Neural cell (in vitro differentiated cells): ENCODE measurements at regions not wholly inside any gene's neighbourhood (a gene's known extent, or its start where the extent isn't known, plus 50 kb on each side); places are given as distances from the start of the nearest gene placed in this dataset.

Experiments
- H2AFZ ChIP-seq: fragments of 200-600, 300-800 bp; sonication (generic), shearing (Covaris generic); 2 replicates; pipeline ENCODE4 v1.6.0; 2014; ENCODE audit warnings: low read depth, mild to moderate bottlenecking, antibody characterized with exemption, low read length, moderate library complexity
- H3F3A ChIP-seq: fragments of 200-600 bp; shearing (Covaris generic); 2 replicates; pipeline ENCODE4 v1.6.1; 2016; ENCODE audit warnings: mild to moderate bottlenecking, moderate library complexity, mixed read lengths, antibody characterized with exemption, low read length; ENCODE audit not compliant: insufficient read depth, poor library complexity, severe bottlenecking
- H3K27ac ChIP-seq: fragments of 200-600, 300-800 bp; sonication (generic), shearing (Covaris generic); 2 replicates; pipeline ENCODE4 v1.5.1; 2014; ENCODE audit warnings: mild to moderate bottlenecking, low read length, moderate library complexity
- H3K27me3 ChIP-seq: fragments of 300-800, 200-600 bp; sonication (generic), shearing (Covaris generic); 2 replicates; pipeline ENCODE4 v1.6.0; 2014; ENCODE audit warnings: mild to moderate bottlenecking, low read depth, low read length, moderate library complexity; ENCODE audit not compliant: insufficient read depth
- H3K36me3 ChIP-seq: fragments of 300-800, 200-600 bp; sonication (generic), shearing (Covaris generic); 2 replicates; pipeline ENCODE4 v1.5.1; 2014; ENCODE audit warnings: mild to moderate bottlenecking, antibody characterized with exemption, low read length, moderate library complexity; ENCODE audit not compliant: insufficient read depth
- H3K4me2 ChIP-seq: fragments of 300-800, 200-600 bp; sonication (generic), shearing (Covaris generic); 2 replicates; pipeline ENCODE4 v1.6.0; 2014; ENCODE audit warnings: mild to moderate bottlenecking, low read length
- H3K4me3 ChIP-seq: fragments of 300-800, 200-600 bp; sonication (generic), shearing (Covaris generic); 2 replicates; pipeline ENCODE4 v1.5.1; 2014; ENCODE audit warnings: mild to moderate bottlenecking, low read length, moderate library complexity
- H3K79me2 ChIP-seq: fragments of 200-600 bp; shearing (Covaris generic); replicated peaks from 2 replicates; pipeline ENCODE4 v1.6.0; 2014; ENCODE audit warnings: mild to moderate bottlenecking, low read length, moderate library complexity; ENCODE audit not compliant: insufficient read depth
- H3K9ac ChIP-seq: fragments of 300-800, 200-600 bp; sonication (generic), shearing (Covaris generic); 2 replicates; pipeline ENCODE4 v1.6.1; 2016; ENCODE audit warnings: mild to moderate bottlenecking, low read length, mixed read lengths
- H3K9me2 ChIP-seq: fragments of 200-600 bp; shearing (Covaris generic); 2 replicates; pipeline ENCODE4 v1.6.1; 2016; ENCODE audit warnings: mild to moderate bottlenecking, low read length, mixed read lengths; ENCODE audit not compliant: insufficient read depth
- H3K9me3 ChIP-seq: fragments of 200-600, 300-800 bp; sonication (generic), shearing (Covaris generic); 2 replicates; pipeline ENCODE4 v1.6.1; 2016; ENCODE audit warnings: mild to moderate bottlenecking, mixed run types, low read length, moderate library complexity, mixed read lengths
- H4K20me1 ChIP-seq: fragments of 200-600 bp; shearing (Covaris generic); 2 replicates; pipeline ENCODE4 v1.6.1; 2016; ENCODE audit warnings: mild to moderate bottlenecking, mixed run types; ENCODE audit not compliant: insufficient read depth
- EP300 ChIP-seq: fragments of 450-650 bp; conservative IDR thresholded peaks from 2 replicates; pipeline ENCODE4 v1.6.1; 2014; ENCODE audit warnings: antibody characterized with exemption, mild to moderate bottlenecking, moderate library complexity; ENCODE audit not compliant: poor library complexity, severe bottlenecking
- EZH2 ChIP-seq: fragments of 200-600, 300-800 bp; shearing (Covaris generic), sonication (generic); IDR thresholded peaks from 2 replicates; pipeline ENCODE4 v1.6.1; 2014; ENCODE audit warnings: antibody characterized with exemption, low read length, borderline replicate concordance, mild to moderate bottlenecking; ENCODE audit not compliant: insufficient read depth, poor library complexity, severe bottlenecking
- MXI1 ChIP-seq: fragments of 450-650 bp; conservative IDR thresholded peaks from 2 replicates; pipeline ENCODE4 v1.6.1; 2014; ENCODE audit warnings: antibody characterized with exemption, mild to moderate bottlenecking; ENCODE audit not compliant: poor library complexity, severe bottlenecking
- POLR2AphosphoS5 ChIP-seq: IDR thresholded peaks from 2 replicates; pipeline ENCODE4 v1.6.1; 2012
- RAD21 ChIP-seq: fragments of 450-650 bp; conservative IDR thresholded peaks from 2 replicates; pipeline ENCODE4 v1.6.1; 2014; ENCODE audit warnings: antibody characterized with exemption, mild to moderate bottlenecking, moderate library complexity
- SMC3 ChIP-seq: fragments of 450-650 bp; conservative IDR thresholded peaks from 2 replicates; pipeline ENCODE4 v1.6.1; 2014; ENCODE audit warnings: antibody characterized with exemption, mild to moderate bottlenecking, moderate library complexity; ENCODE audit not compliant: poor library complexity
- TAF1 ChIP-seq: IDR thresholded peaks from 2 replicates; pipeline ENCODE4 v1.6.1; 2012; ENCODE audit warnings: low read depth
- TF ChIP-seq, protein P1 (sequence below): fragments of 450-650 bp; IDR thresholded peaks from 2 replicates; pipeline ENCODE4 v1.5.1; 2014; ENCODE audit warnings: antibody characterized with exemption, mild to moderate bottlenecking, moderate library complexity; ENCODE audit not compliant: poor library complexity, severe bottlenecking
- TF ChIP-seq, protein P2 (sequence below): IDR thresholded peaks from 2 replicates; pipeline ENCODE4 v1.6.1; 2012; ENCODE audit warnings: borderline replicate concordance

DNA sequence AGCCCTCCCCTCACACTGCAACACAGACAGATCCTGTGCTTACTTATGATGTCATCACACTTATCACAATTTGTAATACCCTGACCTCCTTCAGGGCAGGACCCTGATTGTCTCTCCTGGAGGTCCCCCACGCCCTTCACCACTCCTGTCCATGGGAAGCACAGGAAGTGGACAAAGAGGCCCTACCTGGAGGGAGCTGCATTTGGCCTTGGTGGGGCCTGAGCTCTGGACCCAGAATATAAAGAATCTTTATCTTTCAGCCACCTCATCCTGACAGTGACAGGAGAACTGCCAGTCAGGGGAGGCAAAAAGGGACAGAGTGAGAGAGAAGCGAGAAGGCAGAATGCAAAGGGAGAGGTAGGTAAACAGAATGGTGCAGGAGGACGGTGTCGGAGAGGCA, 303.4 kb upstream of the N4BP1 start:
- Histone ChIP-seq H3K4me3 (peak overlapping the region; percentile 40), H3K9me2 (no peaks in the 10 kb centered on the region), H3K36me3 (no peaks in the 10 kb centered on the region), H2AFZ (no peak overlapping the region), H4K20me1 (no peaks in the 10 kb centered on the region), H3F3A (no peaks in the 10 kb centered on the region), H3K27ac (peak overlapping the region; percentile 68), H3K9me3 (no peaks in the 10 kb centered on the region), H3K4me2 (no peak overlapping the region), H3K9ac (peak overlapping the region; percentile 1), H3K79me2 (no peaks in the 10 kb centered on the region), H3K27me3 (no peaks in the 10 kb centered on the region)
- TF ChIP-seq, protein P1, sequence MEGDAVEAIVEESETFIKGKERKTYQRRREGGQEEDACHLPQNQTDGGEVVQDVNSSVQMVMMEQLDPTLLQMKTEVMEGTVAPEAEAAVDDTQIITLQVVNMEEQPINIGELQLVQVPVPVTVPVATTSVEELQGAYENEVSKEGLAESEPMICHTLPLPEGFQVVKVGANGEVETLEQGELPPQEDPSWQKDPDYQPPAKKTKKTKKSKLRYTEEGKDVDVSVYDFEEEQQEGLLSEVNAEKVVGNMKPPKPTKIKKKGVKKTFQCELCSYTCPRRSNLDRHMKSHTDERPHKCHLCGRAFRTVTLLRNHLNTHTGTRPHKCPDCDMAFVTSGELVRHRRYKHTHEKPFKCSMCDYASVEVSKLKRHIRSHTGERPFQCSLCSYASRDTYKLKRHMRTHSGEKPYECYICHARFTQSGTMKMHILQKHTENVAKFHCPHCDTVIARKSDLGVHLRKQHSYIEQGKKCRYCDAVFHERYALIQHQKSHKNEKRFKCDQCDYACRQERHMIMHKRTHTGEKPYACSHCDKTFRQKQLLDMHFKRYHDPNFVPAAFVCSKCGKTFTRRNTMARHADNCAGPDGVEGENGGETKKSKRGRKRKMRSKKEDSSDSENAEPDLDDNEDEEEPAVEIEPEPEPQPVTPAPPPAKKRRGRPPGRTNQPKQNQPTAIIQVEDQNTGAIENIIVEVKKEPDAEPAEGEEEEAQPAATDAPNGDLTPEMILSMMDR, result no peak
- TF ChIP-seq EZH2, result no peak
- TF ChIP-seq RAD21, result no peak
- no peak for TF ChIP-seq TAF1
- TF ChIP-seq, protein P2, sequence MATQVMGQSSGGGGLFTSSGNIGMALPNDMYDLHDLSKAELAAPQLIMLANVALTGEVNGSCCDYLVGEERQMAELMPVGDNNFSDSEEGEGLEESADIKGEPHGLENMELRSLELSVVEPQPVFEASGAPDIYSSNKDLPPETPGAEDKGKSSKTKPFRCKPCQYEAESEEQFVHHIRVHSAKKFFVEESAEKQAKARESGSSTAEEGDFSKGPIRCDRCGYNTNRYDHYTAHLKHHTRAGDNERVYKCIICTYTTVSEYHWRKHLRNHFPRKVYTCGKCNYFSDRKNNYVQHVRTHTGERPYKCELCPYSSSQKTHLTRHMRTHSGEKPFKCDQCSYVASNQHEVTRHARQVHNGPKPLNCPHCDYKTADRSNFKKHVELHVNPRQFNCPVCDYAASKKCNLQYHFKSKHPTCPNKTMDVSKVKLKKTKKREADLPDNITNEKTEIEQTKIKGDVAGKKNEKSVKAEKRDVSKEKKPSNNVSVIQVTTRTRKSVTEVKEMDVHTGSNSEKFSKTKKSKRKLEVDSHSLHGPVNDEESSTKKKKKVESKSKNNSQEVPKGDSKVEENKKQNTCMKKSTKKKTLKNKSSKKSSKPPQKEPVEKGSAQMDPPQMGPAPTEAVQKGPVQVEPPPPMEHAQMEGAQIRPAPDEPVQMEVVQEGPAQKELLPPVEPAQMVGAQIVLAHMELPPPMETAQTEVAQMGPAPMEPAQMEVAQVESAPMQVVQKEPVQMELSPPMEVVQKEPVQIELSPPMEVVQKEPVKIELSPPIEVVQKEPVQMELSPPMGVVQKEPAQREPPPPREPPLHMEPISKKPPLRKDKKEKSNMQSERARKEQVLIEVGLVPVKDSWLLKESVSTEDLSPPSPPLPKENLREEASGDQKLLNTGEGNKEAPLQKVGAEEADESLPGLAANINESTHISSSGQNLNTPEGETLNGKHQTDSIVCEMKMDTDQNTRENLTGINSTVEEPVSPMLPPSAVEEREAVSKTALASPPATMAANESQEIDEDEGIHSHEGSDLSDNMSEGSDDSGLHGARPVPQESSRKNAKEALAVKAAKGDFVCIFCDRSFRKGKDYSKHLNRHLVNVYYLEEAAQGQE, result no peak
- TF ChIP-seq EP300, result no peak
- no peak for TF ChIP-seq MXI1
- TF ChIP-seq SMC3, result no peak
- TF ChIP-seq POLR2AphosphoS5, result no peak

DNA sequence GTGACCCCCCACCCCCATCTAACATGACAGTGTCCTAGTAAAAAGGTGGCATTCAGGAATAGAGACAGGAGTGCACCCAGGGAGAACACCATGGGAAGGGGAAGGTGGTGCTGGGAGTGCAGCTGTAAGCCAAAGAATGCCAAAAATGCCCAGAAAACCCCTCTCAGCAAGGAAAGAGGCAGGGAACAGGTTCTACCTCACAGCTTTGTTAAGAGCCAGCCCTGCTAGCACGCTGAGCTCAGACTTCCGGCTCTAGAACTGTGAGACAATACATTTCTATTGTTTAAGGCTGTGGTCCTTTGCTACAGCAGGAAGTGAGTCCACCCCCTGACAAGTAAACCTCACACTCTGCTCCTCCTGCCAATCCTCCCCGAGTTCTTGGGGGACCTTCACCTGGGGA, 302.4 kb upstream of the N4BP1 start:
- Histone ChIP-seq H3K79me2 (no peaks in the 10 kb centered on the region), H3K9me3 (no peaks in the 10 kb centered on the region), H3K4me2 (no peak overlapping the region), H3K9me2 (no peaks in the 10 kb centered on the region), H3K27me3 (no peaks in the 10 kb centered on the region), H3K36me3 (no peaks in the 10 kb centered on the region), H4K20me1 (no peaks in the 10 kb centered on the region), H2AFZ (no peak overlapping the region), H3K9ac (no peak overlapping the region), H3K27ac (no peak overlapping the region), H3K4me3 (no peak overlapping the region), H3F3A (no peaks in the 10 kb centered on the region)
- TF ChIP-seq EZH2 (no peak), MXI1 (no peak), TAF1 (no peak), EP300 (no peak), POLR2AphosphoS5 (no peak), RAD21 (no peak), SMC3 (no peak)
- TF ChIP-seq, protein P1, result no peak
- TF ChIP-seq, protein P2, result no peak
